ENCODE measurements at regions not wholly inside any gene's neighbourhood (a gene's known extent, or its start where the extent isn't known, plus 50 kb on each side); places are given as distances from the start of the nearest gene placed in this dataset.

- H3K4me3 Mint-ChIP-seq: no peak overlapping the region
Measured at GRCh38 chr2:117645458-117645857, 169.0 kb upstream of the DDX18 start.

GRCh38 chr2:117646099-117646498 lies 168.4 kb upstream of the DDX18 start:
- ChIA-PET POLR2A (no interaction called here), CTCF (interaction anchor here (0.8 kb wide), 1 partner anchor 947 kb away, joined by 3 read pairs; no protein-coding TSS in a partner anchor)
- H3K36me3 Mint-ChIP-seq (ENCODE audit: low read depth): no peaks in the 10 kb centered on the region
- H3K4me3 Mint-ChIP-seq: no peak overlapping the region
- DNase-seq (no peak), ATAC-seq (no peak)
- H3K9me3 Mint-ChIP-seq (ENCODE audit: low read depth): peaks cover 4% of the 10 kb centered on the region
- intact Hi-C loops (cut with DNase I, micrococcal nuclease): no loop called here
- no peak overlapping the region for H3K27ac Mint-ChIP-seq
- peaks cover 4% of the 10 kb centered on the region for H3K27me3 Mint-ChIP-seq
- H3K4me1 Mint-ChIP-seq: no peaks in the 10 kb centered on the region

More at GRCh38 chr2:117645458-117645857, 169.0 kb upstream of the DDX18 start:
- H3K4me1 Mint-ChIP-seq: no peaks in the 10 kb centered on the region
- DNase-seq: no peak
- intact Hi-C loops (cut with DNase I, micrococcal nuclease): no loop called here
- no peak overlapping the region for H3K27ac Mint-ChIP-seq
- H3K27me3 Mint-ChIP-seq: peaks cover 4% of the 10 kb centered on the region
- no peaks in the 10 kb centered on the region for H3K36me3 Mint-ChIP-seq (ENCODE audit: low read depth)
- ChIA-PET POLR2A (no interaction called here), CTCF (interaction anchor here (0.8 kb wide), 1 partner anchor 946 kb away, joined by 3 read pairs; no protein-coding TSS in a partner anchor)
- H3K9me3 Mint-ChIP-seq (ENCODE audit: low read depth): peaks cover 4% of the 10 kb centered on the region
- ATAC-seq: no peak

DNA sequence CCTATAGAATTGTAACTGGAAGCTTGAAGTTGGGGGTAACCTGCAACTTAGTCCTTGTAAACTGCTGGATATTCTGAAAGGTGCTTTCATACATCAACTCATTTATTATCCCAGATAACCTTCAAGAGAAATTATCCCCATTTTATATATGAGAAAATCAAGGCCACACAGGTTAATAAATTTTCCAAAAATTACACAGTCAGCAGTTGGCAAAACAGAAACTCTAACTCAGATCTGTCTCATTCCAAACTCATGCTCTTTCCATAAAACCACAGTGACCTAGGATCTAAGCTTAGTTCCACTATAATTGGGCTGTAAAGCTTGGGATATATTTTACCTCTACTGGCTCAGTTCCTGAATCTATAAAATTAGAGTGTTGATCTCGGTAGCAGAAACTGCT lies 167.6 kb upstream of the DDX18 start:
- POLR2A ChIA-PET: no interaction called here
- no peaks in the 10 kb centered on the region for H3K4me1 Mint-ChIP-seq
- peaks cover 4% of the 10 kb centered on the region for H3K9me3 Mint-ChIP-seq (ENCODE audit: low read depth)
- DNase-seq (no peak), ATAC-seq (no peak)
- H3K27me3 Mint-ChIP-seq: peaks cover 3% of the 10 kb centered on the region
- no peak overlapping the region for H3K27ac Mint-ChIP-seq
- H3K4me3 Mint-ChIP-seq: no peak overlapping the region
- intact Hi-C loops (cut with DNase I, micrococcal nuclease): no loop called here
- H3K36me3 Mint-ChIP-seq (ENCODE audit: low read depth): no peaks in the 10 kb centered on the region
- CTCF ChIA-PET: no interaction called here

- H3K9me3 Mint-ChIP-seq (ENCODE audit: low read depth): no peaks in the 10 kb centered on the region
- ChIA-PET CTCF (no interaction called here), POLR2A (no interaction called here)
- DNase-seq (no peak), ATAC-seq (no peak)
- intact Hi-C loops (cut with DNase I, micrococcal nuclease): no loop called here
- H3K4me3 Mint-ChIP-seq: no peak overlapping the region
- H3K27ac Mint-ChIP-seq: no peak overlapping the region
- no peaks in the 10 kb centered on the region for H3K4me1 Mint-ChIP-seq
- H3K27me3 Mint-ChIP-seq: no peaks in the 10 kb centered on the region
- no peaks in the 10 kb centered on the region for H3K36me3 Mint-ChIP-seq (ENCODE audit: low read depth)
Measured at GRCh38 chr2:117656546-117656945, 157.9 kb upstream of the DDX18 start.

DNA sequence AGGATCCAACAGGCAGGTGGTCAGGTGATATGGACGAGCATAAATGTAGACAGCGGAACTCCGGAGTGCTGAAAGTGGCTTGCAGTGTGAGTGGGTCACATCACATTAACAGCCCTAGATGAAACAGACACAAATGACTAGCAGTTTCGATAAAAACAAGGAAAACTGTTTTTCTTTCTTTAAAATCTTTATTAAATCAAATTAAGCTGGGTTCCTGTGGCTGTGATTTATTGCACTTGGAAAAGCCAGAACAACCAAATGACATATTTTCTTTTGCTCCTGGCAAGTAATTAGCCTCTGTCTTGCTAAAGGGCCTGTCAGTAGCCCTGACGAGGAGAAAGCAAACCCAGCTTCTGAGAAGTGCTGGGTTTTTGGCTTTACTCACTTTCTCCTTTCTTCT lies 152.9 kb upstream of the DDX18 start:
- DNase-seq: no peak
- no peaks in the 10 kb centered on the region for H3K36me3 Mint-ChIP-seq (ENCODE audit: low read depth)
- H3K9me3 Mint-ChIP-seq (ENCODE audit: low read depth): no peaks in the 10 kb centered on the region
- CTCF ChIA-PET: interaction anchor here (0.5 kb wide), 1 partner anchor 348 kb away, joined by 3 read pairs; no protein-coding TSS in a partner anchor
- POLR2A ChIA-PET: no interaction called here
- no peak overlapping the region for H3K27ac Mint-ChIP-seq
- no peak for ATAC-seq
- H3K4me3 Mint-ChIP-seq: no peak overlapping the region
- intact Hi-C loops (cut with DNase I, micrococcal nuclease): no loop called here
- H3K27me3 Mint-ChIP-seq: no peaks in the 10 kb centered on the region
- no peaks in the 10 kb centered on the region for H3K4me1 Mint-ChIP-seq

DNA sequence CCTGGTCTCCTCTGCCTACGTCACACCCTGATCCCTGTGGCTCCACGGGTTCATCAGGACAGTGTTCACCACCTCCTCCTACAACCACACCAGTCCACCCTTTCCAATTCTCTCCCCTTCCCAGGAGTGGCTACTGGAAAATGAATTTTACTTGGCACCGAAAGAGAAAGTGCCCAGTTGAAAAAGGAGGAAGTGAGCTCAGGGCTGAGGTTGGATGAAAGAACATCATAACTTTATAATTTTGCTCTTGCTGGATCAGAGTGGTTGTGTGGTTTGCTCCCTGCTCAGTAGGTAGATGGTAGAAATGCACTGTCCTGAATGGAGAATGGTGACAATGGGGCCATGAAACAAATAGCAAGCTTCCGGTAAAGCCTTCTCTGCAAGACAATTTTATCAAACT lies 140.3 kb upstream of the DDX18 start:
- CTCF ChIA-PET: no interaction called here
- H3K27me3 Mint-ChIP-seq: no peaks in the 10 kb centered on the region
- H3K4me3 Mint-ChIP-seq: no peak overlapping the region
- DNase-seq (no peak), ATAC-seq (no peak)
- H3K4me1 Mint-ChIP-seq: no peaks in the 10 kb centered on the region
- intact Hi-C loops (cut with DNase I, micrococcal nuclease): no loop called here
- no peaks in the 10 kb centered on the region for H3K9me3 Mint-ChIP-seq (ENCODE audit: low read depth)
- no peaks in the 10 kb centered on the region for H3K36me3 Mint-ChIP-seq (ENCODE audit: low read depth)
- POLR2A ChIA-PET: no interaction called here
- H3K27ac Mint-ChIP-seq: no peak overlapping the region

- Mint-ChIP-seq H3K4me3 (no peak overlapping the region), H3K27me3 (peaks cover 3% of the 10 kb centered on the region), H3K9me3 (ENCODE audit: low read depth) (no peaks in the 10 kb centered on the region), H3K27ac (no peak overlapping the region), H3K36me3 (ENCODE audit: low read depth) (no peaks in the 10 kb centered on the region), H3K4me1 (no peaks in the 10 kb centered on the region)
- ChIA-PET POLR2A (no interaction called here), CTCF (no interaction called here)
- no peak for ATAC-seq
- intact Hi-C loops (cut with DNase I, micrococcal nuclease): no loop called here
- DNase-seq: no peak
Measured at GRCh38 chr2:117679952-117680351, 134.5 kb upstream of the DDX18 start.

DNA sequence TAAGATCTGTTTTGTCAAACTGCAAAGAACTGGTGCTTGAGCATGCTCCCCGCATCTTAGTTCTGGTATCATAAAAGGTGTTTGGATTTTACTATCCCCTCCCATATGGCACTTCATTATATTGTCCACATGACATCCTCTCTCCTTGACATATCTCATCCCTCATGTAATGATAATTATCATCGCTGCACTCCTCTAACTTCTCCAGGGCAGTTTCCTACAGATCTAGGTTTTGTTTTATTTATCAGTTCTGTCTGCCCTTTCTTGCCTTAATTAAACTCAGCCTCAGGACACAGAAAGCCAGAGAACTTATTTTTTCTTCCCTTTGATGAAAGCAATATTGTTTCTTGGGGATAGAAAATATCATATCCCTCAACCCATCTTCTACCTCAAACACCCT lies 129.6 kb upstream of the DDX18 start:
- DNase-seq (no peak), ATAC-seq (no peak)
- CTCF ChIA-PET: interaction anchor here (0.7 to 1.0 kb wide), 2 partner anchors 13 to 24 kb away, joined by 3 read pairs; no protein-coding TSS in a partner anchor
- intact Hi-C loops (cut with DNase I, micrococcal nuclease): no loop called here
- Mint-ChIP-seq H3K9me3 (ENCODE audit: low read depth) (no peaks in the 10 kb centered on the region), H3K27me3 (peaks cover 2% of the 10 kb centered on the region), H3K4me1 (no peaks in the 10 kb centered on the region), H3K36me3 (ENCODE audit: low read depth) (no peaks in the 10 kb centered on the region), H3K27ac (no peak overlapping the region), H3K4me3 (no peak overlapping the region)
- POLR2A ChIA-PET: no interaction called here

GRCh38 chr2:117686699-117687098 lies 127.8 kb upstream of the DDX18 start:
- peaks cover 2% of the 10 kb centered on the region for H3K27me3 Mint-ChIP-seq
- H3K27ac Mint-ChIP-seq: no peak overlapping the region
- intact Hi-C loops (cut with DNase I, micrococcal nuclease): no loop called here
- no peak for ATAC-seq
- CTCF ChIA-PET: no interaction called here
- POLR2A ChIA-PET: no interaction called here
- no peak for DNase-seq
- H3K9me3 Mint-ChIP-seq (ENCODE audit: low read depth): no peaks in the 10 kb centered on the region
- no peaks in the 10 kb centered on the region for H3K4me1 Mint-ChIP-seq
- H3K36me3 Mint-ChIP-seq (ENCODE audit: low read depth): no peaks in the 10 kb centered on the region
- no peak overlapping the region for H3K4me3 Mint-ChIP-seq

DNA sequence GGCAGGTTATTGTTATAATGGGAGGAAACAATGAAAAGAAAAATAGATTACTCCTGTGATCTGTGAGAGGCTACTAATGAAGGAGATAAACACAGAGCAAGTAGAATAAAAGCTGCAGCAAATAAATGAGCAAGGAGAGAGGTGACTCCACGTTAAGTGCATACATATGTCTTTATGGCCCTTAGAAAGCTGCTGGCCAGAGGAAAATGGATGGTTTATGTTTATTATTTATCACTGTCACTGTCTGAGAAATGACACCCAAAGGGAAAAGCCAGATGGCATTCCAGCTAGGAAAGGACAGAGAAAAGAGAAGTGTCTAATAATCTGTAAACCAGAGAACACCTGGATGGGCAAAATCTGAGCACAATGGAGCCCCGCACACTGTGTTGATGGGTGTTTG lies 122.9 kb upstream of the DDX18 start:
- CTCF ChIA-PET: no interaction called here
- DNase-seq (no peak), ATAC-seq (no peak)
- POLR2A ChIA-PET: no interaction called here
- H3K36me3 Mint-ChIP-seq (ENCODE audit: low read depth): no peaks in the 10 kb centered on the region
- no peaks in the 10 kb centered on the region for H3K9me3 Mint-ChIP-seq (ENCODE audit: low read depth)
- no peaks in the 10 kb centered on the region for H3K27me3 Mint-ChIP-seq
- no peaks in the 10 kb centered on the region for H3K4me1 Mint-ChIP-seq
- no peak overlapping the region for H3K4me3 Mint-ChIP-seq
- no peak overlapping the region for H3K27ac Mint-ChIP-seq
- intact Hi-C loops (cut with DNase I, micrococcal nuclease): no loop called here

DNA sequence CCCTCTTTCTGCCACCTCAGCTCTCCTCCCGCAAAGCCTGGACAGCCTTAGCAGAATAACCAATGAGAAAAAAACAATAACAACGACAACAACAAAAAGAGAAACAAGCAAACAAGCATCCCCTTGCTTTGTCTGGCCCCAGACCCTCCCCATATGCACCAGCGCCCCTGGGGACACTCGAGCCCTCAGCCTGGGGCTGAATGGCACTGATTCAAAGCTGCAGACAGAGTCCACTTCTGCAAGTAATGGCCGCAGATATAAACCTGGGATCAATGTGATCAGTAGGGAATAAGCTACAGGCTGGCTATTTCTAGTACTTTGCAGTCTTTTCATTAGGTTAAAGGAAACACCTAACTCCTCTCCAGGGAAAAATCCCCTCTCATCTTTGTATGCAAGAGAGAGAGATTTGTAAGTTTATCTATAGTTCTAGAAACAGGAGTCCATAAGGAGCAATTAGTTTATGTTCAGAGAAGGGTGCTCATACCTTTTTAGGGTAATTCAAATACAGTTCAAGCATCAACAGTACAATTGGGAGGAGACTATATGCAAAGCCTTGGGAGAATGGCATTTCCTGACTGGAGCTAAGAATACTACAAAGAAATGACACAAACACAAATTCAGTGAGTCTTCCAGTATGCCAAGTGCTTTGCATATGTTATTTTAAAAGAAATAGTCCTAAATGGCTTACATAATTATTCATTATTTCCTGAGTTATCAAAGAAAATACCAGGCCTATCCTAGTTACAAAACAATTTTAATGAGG lies 122.3 kb upstream of the DDX18 start:
- H3K36me3 Mint-ChIP-seq (ENCODE audit: low read depth): no peaks in the 10 kb centered on the region
- intact Hi-C loops (cut with DNase I, micrococcal nuclease): no loop called here
- ChIA-PET CTCF (no interaction called here), POLR2A (no interaction called here)
- no peak for ATAC-seq
- no peaks in the 10 kb centered on the region for H3K4me1 Mint-ChIP-seq
- H3K4me3 Mint-ChIP-seq: no peak overlapping the region
- DNase-seq: no peak
- no peak overlapping the region for H3K27ac Mint-ChIP-seq
- H3K27me3 Mint-ChIP-seq: no peaks in the 10 kb centered on the region
- no peaks in the 10 kb centered on the region for H3K9me3 Mint-ChIP-seq (ENCODE audit: low read depth)

DNA sequence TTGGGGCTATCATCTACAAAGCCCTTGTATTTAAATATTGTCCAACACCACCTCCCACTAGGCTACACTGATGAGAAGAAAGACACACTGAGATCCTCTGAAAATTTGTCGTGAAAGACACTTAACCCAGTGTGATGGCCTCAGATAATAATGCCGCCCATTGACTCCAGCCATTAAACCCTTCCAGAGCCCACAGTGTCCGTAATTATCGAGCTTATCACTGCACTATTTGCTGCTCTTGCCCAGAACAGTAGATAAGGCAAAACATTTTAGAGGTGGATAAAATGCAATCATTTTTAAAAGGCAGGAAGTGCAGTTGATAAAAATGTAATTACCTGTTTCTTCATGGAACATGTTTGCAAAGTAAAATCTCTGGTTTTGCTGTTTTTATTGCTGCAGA lies 121.3 kb upstream of the DDX18 start:
- POLR2A ChIA-PET: no interaction called here
- Mint-ChIP-seq H3K27me3 (no peaks in the 10 kb centered on the region), H3K4me3 (no peak overlapping the region), H3K4me1 (no peaks in the 10 kb centered on the region), H3K27ac (no peak overlapping the region), H3K9me3 (ENCODE audit: low read depth) (no peaks in the 10 kb centered on the region), H3K36me3 (ENCODE audit: low read depth) (no peaks in the 10 kb centered on the region)
- ATAC-seq: no peak
- no peak for DNase-seq
- CTCF ChIA-PET: no interaction called here
- intact Hi-C loops (cut with DNase I, micrococcal nuclease): no loop called here

GRCh38 chr2:117693651-117694050 lies 120.8 kb upstream of the DDX18 start:
- Mint-ChIP-seq H3K27me3 (no peaks in the 10 kb centered on the region), H3K4me3 (no peak overlapping the region), H3K9me3 (ENCODE audit: low read depth) (no peaks in the 10 kb centered on the region), H3K4me1 (no peaks in the 10 kb centered on the region), H3K36me3 (ENCODE audit: low read depth) (no peaks in the 10 kb centered on the region), H3K27ac (no peak overlapping the region)
- POLR2A ChIA-PET: no interaction called here
- DNase-seq (no peak), ATAC-seq (no peak)
- CTCF ChIA-PET: no interaction called here
- intact Hi-C loops (cut with DNase I, micrococcal nuclease): no loop called here

Data from activated CD4-positive, alpha-beta T cell treated with anti-CD3 and anti-CD28 coated beads for 36 hours (primary cell).